ENCODE measurements at regions not wholly inside any gene's neighbourhood (a gene's known extent, or its start where the extent isn't known, plus 50 kb on each side); places are given as distances from the start of the nearest gene placed in this dataset.

- TF ChIP-seq EZH2 (IDR thresholded peaks at IDR 0.05) (no peak), CTCF (IDR thresholded peaks at IDR 0.05) (no peak), EZH2phosphoT487 (IDR thresholded peaks at IDR 0.05) (no peak)
Observed at GRCh38 chr17:56659622-56660021, 66.1 kb downstream of the NOG start.
